ENCODE measurements at regions not wholly inside any gene's neighbourhood (a gene's known extent, or its start where the extent isn't known, plus 50 kb on each side); places are given as distances from the start of the nearest gene placed in this dataset.
A peak's percentile ranks its signal among the peaks of the same experiment; 100 is the strongest.

DNA sequence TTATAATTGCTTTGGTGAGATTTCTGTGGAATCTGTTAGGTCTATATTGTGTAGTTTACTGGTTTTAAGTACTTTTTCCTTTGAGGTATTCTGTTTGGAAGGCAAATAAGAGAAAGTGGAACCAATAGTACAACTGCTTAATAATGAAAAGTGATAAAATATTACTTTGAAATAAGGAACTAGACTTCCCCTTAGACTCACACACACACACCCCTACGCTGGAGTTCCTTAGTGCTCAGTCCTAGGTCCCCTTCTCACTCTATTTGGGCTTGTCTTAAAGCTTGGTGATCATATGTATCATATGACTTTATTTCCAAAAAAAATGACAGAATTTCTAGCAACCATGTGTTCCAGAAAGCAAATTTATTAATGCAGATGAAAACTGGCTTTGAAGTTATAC, 494.0 kb upstream of the TGFBR2 start:
- Histone ChIP-seq H3K27ac (no peak overlapping the region), H3K36me3 (no peaks in the 10 kb centered on the region), H3K27me3 (replicated peaks; ENCODE audit: insufficient read depth) (no peaks in the 10 kb centered on the region), H3K4me1 (replicated peaks) (no peaks in the 10 kb centered on the region), H3K4me3 (no peak overlapping the region), H3K9me3 (no peaks in the 10 kb centered on the region)
- intact Hi-C loops (cut with DNase I) = loop anchor here (2.0 to 10.0 kb wide), 2 partner anchors 492 to 580 kb away; partner anchors contain the start of gene TGFBR2
- DNase-seq (ENCODE audit: low spot score) = no peak
- TF ChIP-seq POLR2A (IDR thresholded peaks at IDR 0.05) (no peak), POLR2AphosphoS5 (IDR thresholded peaks at IDR 0.05) (no peak)
- TF ChIP-seq, protein P1, sequence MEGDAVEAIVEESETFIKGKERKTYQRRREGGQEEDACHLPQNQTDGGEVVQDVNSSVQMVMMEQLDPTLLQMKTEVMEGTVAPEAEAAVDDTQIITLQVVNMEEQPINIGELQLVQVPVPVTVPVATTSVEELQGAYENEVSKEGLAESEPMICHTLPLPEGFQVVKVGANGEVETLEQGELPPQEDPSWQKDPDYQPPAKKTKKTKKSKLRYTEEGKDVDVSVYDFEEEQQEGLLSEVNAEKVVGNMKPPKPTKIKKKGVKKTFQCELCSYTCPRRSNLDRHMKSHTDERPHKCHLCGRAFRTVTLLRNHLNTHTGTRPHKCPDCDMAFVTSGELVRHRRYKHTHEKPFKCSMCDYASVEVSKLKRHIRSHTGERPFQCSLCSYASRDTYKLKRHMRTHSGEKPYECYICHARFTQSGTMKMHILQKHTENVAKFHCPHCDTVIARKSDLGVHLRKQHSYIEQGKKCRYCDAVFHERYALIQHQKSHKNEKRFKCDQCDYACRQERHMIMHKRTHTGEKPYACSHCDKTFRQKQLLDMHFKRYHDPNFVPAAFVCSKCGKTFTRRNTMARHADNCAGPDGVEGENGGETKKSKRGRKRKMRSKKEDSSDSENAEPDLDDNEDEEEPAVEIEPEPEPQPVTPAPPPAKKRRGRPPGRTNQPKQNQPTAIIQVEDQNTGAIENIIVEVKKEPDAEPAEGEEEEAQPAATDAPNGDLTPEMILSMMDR (IDR thresholded peaks at IDR 0.05) = no peak
- WGBS = 81% methylated on average over 1 of the region's 1 CpG

DNA sequence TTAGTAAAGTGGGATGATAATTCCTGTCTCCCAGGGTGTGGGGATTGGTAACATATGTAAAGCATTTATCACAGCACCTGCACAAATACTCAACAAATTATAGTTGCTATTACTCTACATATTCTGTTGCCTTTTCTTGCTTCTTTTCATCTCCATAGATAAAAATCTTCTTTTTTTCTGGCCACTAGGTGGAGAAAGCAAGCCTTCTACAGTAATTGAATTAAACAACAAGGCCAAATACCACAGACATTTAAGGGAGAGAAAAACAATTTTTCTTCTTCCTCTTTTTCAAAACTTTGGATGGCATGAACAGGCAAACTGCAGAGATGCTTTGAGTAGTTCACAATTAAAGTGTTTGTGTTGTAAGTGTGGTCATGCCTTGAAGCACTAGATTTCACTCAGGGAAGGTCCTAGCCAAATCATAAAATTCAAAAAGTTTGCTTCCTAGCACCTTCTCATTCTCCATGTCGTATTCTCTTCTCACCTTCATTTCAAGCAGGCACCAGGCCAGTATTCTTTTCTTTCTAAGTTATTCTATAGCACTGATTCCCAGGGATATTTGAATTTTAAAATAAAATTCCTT, 493.4 kb upstream of the TGFBR2 start:
- TF ChIP-seq, protein P1 (IDR thresholded peaks at IDR 0.05) = peak; percentile 39 to 74 (median 62)
- no peak for TF ChIP-seq POLR2AphosphoS5 (IDR thresholded peaks at IDR 0.05)
- intact Hi-C loops (cut with DNase I) = loop anchor here (2.0 to 10.0 kb wide), 2 partner anchors 492 to 580 kb away; partner anchors contain the start of gene TGFBR2
- Histone ChIP-seq H3K27ac (no peak overlapping the region), H3K4me1 (replicated peaks) (no peaks in the 10 kb centered on the region), H3K27me3 (replicated peaks; ENCODE audit: insufficient read depth) (no peaks in the 10 kb centered on the region), H3K36me3 (no peaks in the 10 kb centered on the region), H3K4me3 (no peak overlapping the region), H3K9me3 (no peaks in the 10 kb centered on the region)
- 26% methylated on average over 1 of the region's 1 CpG for WGBS
- DNase-seq (ENCODE audit: low spot score) = no peak

DNA sequence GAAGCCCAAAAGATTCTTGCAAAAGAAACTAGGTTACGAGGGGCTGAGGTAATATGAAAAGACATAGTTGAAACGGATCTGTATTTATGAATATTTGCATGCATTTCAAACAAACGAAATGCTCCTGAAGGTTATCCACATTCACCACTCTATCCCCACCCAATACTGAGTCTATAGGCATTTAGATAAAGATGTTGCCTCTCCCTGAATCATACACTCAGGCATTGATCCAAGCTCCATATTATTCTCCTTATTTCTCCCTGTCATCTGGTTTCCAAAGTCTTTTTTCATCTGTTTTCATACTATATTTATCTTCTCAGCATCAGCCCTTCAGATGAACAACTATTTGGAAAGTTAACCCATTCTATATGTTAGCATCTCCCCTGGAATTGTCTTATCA, 492.5 kb upstream of the TGFBR2 start:
- no peak for DNase-seq (ENCODE audit: low spot score)
- no peak overlapping the region for H3K4me3 ChIP-seq
- no peaks in the 10 kb centered on the region for H3K36me3 ChIP-seq
- 94% methylated on average over 3 of the region's 3 CpGs for WGBS
- H3K9me3 ChIP-seq = no peaks in the 10 kb centered on the region
- intact Hi-C loops (cut with DNase I) = loop anchor here (2.0 to 10.0 kb wide), 2 partner anchors 491 to 579 kb away; partner anchors contain the start of gene TGFBR2
- H3K27me3 ChIP-seq (replicated peaks; ENCODE audit: insufficient read depth) = no peaks in the 10 kb centered on the region
- no peak for TF ChIP-seq POLR2A (IDR thresholded peaks at IDR 0.05)
- TF ChIP-seq, protein P1 (IDR thresholded peaks at IDR 0.05) = no peak
- no peak overlapping the region for H3K27ac ChIP-seq
- H3K4me1 ChIP-seq (replicated peaks) = no peaks in the 10 kb centered on the region

DNA sequence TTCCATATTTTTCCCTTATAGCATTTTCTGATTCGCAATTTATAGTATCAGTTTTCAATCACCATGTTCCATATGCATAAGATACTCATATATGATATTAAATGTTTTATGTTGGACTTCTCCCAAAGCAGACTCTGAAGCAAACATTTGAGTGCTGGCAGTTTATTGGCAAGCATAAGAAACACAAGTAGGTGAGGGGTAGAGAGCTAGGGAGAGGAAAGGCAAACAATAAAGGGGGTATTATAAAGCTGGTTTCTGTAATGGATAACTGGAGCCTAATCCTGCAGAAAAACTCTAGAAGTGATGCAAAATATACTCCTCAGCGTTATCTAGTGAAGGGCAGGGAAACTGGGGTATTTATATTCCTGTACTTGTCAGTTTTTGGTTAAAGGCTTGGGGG, 491.5 kb upstream of the TGFBR2 start:
- DNase-seq (ENCODE audit: low spot score) = no peak
- Histone ChIP-seq H3K4me3 (no peak overlapping the region), H3K27me3 (replicated peaks; ENCODE audit: insufficient read depth) (no peaks in the 10 kb centered on the region), H3K9me3 (no peaks in the 10 kb centered on the region), H3K27ac (no peak overlapping the region), H3K36me3 (no peaks in the 10 kb centered on the region), H3K4me1 (replicated peaks) (no peaks in the 10 kb centered on the region)
- intact Hi-C loops (cut with DNase I) = loop anchor here (10.0 kb wide), 1 partner anchor 490 kb away; the partner anchor contains the start of gene TGFBR2
- 78% methylated on average over 2 of the region's 2 CpGs for WGBS
- no peak for TF ChIP-seq POLR2A (IDR thresholded peaks at IDR 0.05)
- TF ChIP-seq POLR2AphosphoS5 (IDR thresholded peaks at IDR 0.05) = no peak
- TF ChIP-seq, protein P1 (IDR thresholded peaks at IDR 0.05) = no peak

DNA sequence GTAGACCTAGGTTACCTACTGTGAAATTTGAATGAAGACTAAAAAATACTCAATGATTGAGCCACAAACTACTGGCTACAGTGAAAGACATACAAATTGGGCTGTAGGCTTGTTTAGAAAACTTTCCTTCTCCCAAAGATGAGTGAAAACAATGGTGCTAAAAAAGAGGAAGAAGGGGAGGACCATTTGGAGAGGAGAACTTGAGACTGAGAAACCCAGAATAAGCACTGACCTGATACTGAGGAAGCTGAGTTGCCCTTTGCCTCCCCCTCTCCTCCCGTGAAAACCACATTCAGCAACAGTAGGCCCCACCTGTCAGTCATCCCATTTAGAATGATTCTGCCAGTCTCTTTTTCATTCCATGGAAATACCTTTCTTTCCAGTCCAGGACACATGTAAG, 484.0 kb upstream of the TGFBR2 start:
- TF ChIP-seq POLR2A (IDR thresholded peaks at IDR 0.05) (no peak), POLR2AphosphoS5 (IDR thresholded peaks at IDR 0.05) (no peak)
- TF ChIP-seq, protein P1 (IDR thresholded peaks at IDR 0.05) = no peak
- no peak overlapping the region for H3K27ac ChIP-seq
- H3K9me3 ChIP-seq = no peaks in the 10 kb centered on the region
- intact Hi-C loops (cut with DNase I) = no loop called here
- H3K36me3 ChIP-seq = no peaks in the 10 kb centered on the region
- H3K27me3 ChIP-seq (replicated peaks; ENCODE audit: insufficient read depth) = no peaks in the 10 kb centered on the region
- no peak for DNase-seq (ENCODE audit: low spot score)
- H3K4me3 ChIP-seq = no peak overlapping the region
- 94% methylated on average over 1 of the region's 1 CpG for WGBS
- H3K4me1 ChIP-seq (replicated peaks) = no peaks in the 10 kb centered on the region
